ENCODE measurements at regions not wholly inside any gene's neighbourhood (a gene's known extent, or its start where the extent isn't known, plus 50 kb on each side); places are given as distances from the start of the nearest gene placed in this dataset.
"Not testable (repeated sequence)": the region's sequence is repeated elsewhere in the genome, so short reads cannot be mapped to it uniquely, and the experiment has no call there.

- DNase-seq, result no peak
These were observed 864.2 kb downstream of the FAM181B start for GRCh38 chr11:81869351-81870065.

- no peak for DNase-seq
These were observed 866.8 kb downstream of the FAM181B start for GRCh38 chr11:81866896-81867295.

GRCh38 chr11:81857386-81857785 is 876.3 kb downstream of the FAM181B start:
- DNase-seq, result no peak

- no peak for DNase-seq
These were observed 879.9 kb downstream of the FAM181B start for GRCh38 chr11:81853791-81854190.

- no peak for DNase-seq
These were observed 880.8 kb downstream of the FAM181B start for GRCh38 chr11:81852896-81853295.

GRCh38 chr11:81840380-81840779 is 893.3 kb downstream of the FAM181B start:
- DNase-seq, result no peak

- DNase-seq, result no peak
These were observed 893.7 kb downstream of the FAM181B start for GRCh38 chr11:81839976-81840375.

GRCh38 chr11:81839016-81839415 is 894.6 kb downstream of the FAM181B start:
- no peak for DNase-seq

- no peak for DNase-seq
These were observed 903.7 kb downstream of the FAM181B start for GRCh38 chr11:81829976-81830375.

- no peak for DNase-seq
These were observed 908.3 kb downstream of the FAM181B start for GRCh38 chr11:81825346-81825745.

- no peak for DNase-seq
These were observed 914.2 kb downstream of the FAM181B start for GRCh38 chr11:81819462-81819861.

- DNase-seq, result no peak
These were observed 928.8 kb downstream of the FAM181B start for GRCh38 chr11:81804858-81805257.

GRCh38 chr11:81802591-81802990 is 931.1 kb downstream of the FAM181B start:
- DNase-seq, result no peak

- DNase-seq, result no peak
These were observed 941.2 kb downstream of the FAM181B start for GRCh38 chr11:81792416-81792815.

GRCh38 chr11:81787584-81788049 is 946.0 kb downstream of the FAM181B start:
- peak; percentile 29 for DNase-seq

- DNase-seq, result no peak
These were observed 961.5 kb downstream of the FAM181B start for GRCh38 chr11:81772166-81772565.

- DNase-seq, result not testable (repeated sequence)
These were observed 963.8 kb downstream of the FAM181B start for GRCh38 chr11:81769906-81770305.

GRCh38 chr11:81756864-81757595 is 976.6 kb downstream of the FAM181B start:
- no peak for DNase-seq

GRCh38 chr11:81749245-81749644 is 984.4 kb downstream of the FAM181B start:
- no peak for DNase-seq

GRCh38 chr11:81744336-81745116 is 989.1 kb downstream of the FAM181B start:
- no peak for DNase-seq

GRCh38 chr11:81725701-81726100 is 1008.0 kb downstream of the FAM181B start:
- DNase-seq, result no peak

GRCh38 chr11:81717695-81718094 is 1016.0 kb downstream of the FAM181B start:
- DNase-seq, result no peak

- no peak for DNase-seq
These were observed 1025.8 kb downstream of the FAM181B start for GRCh38 chr11:81707881-81708280.

- DNase-seq, result no peak
These were observed 1028.4 kb downstream of the FAM181B start for GRCh38 chr11:81705283-81705682.
